ENCODE measurements at regions not wholly inside any gene's neighbourhood (a gene's known extent, or its start where the extent isn't known, plus 50 kb on each side); places are given as distances from the start of the nearest gene placed in this dataset.
"Not testable (repeated sequence)": the region's sequence is repeated elsewhere in the genome, so short reads cannot be mapped to it uniquely, and the experiment has no call there.

DNA sequence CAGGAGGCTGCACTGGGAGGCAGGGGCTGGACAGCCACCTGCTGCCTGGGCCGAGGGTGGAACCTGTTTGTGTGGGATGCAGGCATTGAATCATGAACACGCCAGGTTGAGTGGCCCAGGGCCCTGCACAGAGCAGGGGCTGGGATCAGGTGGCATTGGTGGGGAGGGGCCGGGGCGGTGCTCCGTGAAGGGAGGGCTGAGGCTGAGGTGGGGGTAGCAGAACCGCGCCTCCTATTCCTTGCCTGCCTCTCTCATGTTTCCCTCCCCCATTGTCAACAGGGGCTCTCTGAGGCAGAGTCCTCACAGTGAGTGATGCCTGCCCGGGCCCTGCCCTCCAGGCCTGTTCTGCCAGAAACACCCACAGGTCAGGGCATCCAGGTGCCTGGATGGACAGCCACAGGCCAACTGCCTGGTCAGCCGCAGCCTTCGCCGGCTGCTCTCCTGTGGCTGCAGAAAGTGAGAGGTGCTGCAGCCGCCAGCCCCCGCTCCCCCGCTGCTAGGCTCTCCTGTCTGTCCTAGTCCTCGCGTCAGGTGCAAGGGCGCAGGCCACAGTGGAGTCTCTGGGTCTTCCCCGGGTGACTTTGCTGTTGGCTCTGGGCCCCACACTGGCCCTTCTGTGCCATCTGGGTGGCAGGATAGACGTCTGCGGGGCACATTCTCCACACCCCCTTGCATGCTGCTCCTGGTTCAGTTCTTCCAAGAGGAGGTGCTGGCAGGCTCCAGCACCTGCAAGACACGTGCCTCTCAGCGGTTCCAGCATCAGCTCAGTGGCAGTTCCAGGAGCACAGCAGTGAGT, 79.6 kb upstream of the GOLGA6L4 start:
- not testable (repeated sequence) for H3F3A ChIP-seq (ENCODE audit: insufficient read depth, low read length); H3K79me2 ChIP-seq (ENCODE audit: low read length); H3K4me3 ChIP-seq (ENCODE audit: low read length); H3K9ac ChIP-seq (ENCODE audit: low read length); H3K4me2 ChIP-seq (ENCODE audit: low read depth, low read length); H3K27me3 ChIP-seq (replicated peaks; ENCODE audit: insufficient read depth, low read length); H3K9me3 ChIP-seq (replicated peaks; ENCODE audit: insufficient read depth, low read length); H3K36me3 ChIP-seq (replicated peaks; ENCODE audit: insufficient read depth, low read length); H4K20me1 ChIP-seq (ENCODE audit: insufficient read depth, low read length); DNase-seq; H3K4me1 ChIP-seq (ENCODE audit: low read length); H3K9me2 ChIP-seq (replicated peaks; ENCODE audit: insufficient read depth, low read length); H3K27ac ChIP-seq (ENCODE audit: low read length); H2AFZ ChIP-seq (ENCODE audit: low read length)

- not testable (repeated sequence) for H3K9ac ChIP-seq (ENCODE audit: low read length); H3K27ac ChIP-seq (ENCODE audit: low read length); H3K4me1 ChIP-seq (ENCODE audit: low read length); H3K36me3 ChIP-seq (replicated peaks; ENCODE audit: insufficient read depth, low read length); DNase-seq; H3K9me3 ChIP-seq (replicated peaks; ENCODE audit: insufficient read depth, low read length); H3K9me2 ChIP-seq (replicated peaks; ENCODE audit: insufficient read depth, low read length); H3K4me2 ChIP-seq (ENCODE audit: low read depth, low read length); H3F3A ChIP-seq (ENCODE audit: insufficient read depth, low read length); H3K79me2 ChIP-seq (ENCODE audit: low read length); H3K4me3 ChIP-seq (ENCODE audit: low read length); H3K27me3 ChIP-seq (replicated peaks; ENCODE audit: insufficient read depth, low read length); H4K20me1 ChIP-seq (ENCODE audit: insufficient read depth, low read length); H2AFZ ChIP-seq (ENCODE audit: low read length)
Measured at GRCh38 chr15:84156588-84156840, 79.1 kb upstream of the GOLGA6L4 start.

GRCh38 chr15:84157056-84157632, 78.4 kb upstream of the GOLGA6L4 start:
- H3F3A ChIP-seq (ENCODE audit: insufficient read depth, low read length); H2AFZ ChIP-seq (ENCODE audit: low read length); H3K9ac ChIP-seq (ENCODE audit: low read length); H3K4me1 ChIP-seq (ENCODE audit: low read length); H3K4me3 ChIP-seq (ENCODE audit: low read length); H3K9me3 ChIP-seq (replicated peaks; ENCODE audit: insufficient read depth, low read length); H3K79me2 ChIP-seq (ENCODE audit: low read length); DNase-seq; H3K27ac ChIP-seq (ENCODE audit: low read length); H3K36me3 ChIP-seq (replicated peaks; ENCODE audit: insufficient read depth, low read length); H4K20me1 ChIP-seq (ENCODE audit: insufficient read depth, low read length); H3K9me2 ChIP-seq (replicated peaks; ENCODE audit: insufficient read depth, low read length); H3K4me2 ChIP-seq (ENCODE audit: low read depth, low read length); H3K27me3 ChIP-seq (replicated peaks; ENCODE audit: insufficient read depth, low read length): not testable (repeated sequence)

GRCh38 chr15:84157857-84158256, 77.7 kb upstream of the GOLGA6L4 start:
- H3K79me2 ChIP-seq (ENCODE audit: low read length) = not testable (repeated sequence)

GRCh38 chr15:84159346-84160269, 76.0 kb upstream of the GOLGA6L4 start:
- not testable (repeated sequence) for H3K27ac ChIP-seq (ENCODE audit: low read length); H2AFZ ChIP-seq (ENCODE audit: low read length); H3K4me1 ChIP-seq (ENCODE audit: low read length); H3K4me3 ChIP-seq (ENCODE audit: low read length); H3K4me2 ChIP-seq (ENCODE audit: low read depth, low read length); H3K36me3 ChIP-seq (replicated peaks; ENCODE audit: insufficient read depth, low read length); H3K9ac ChIP-seq (ENCODE audit: low read length); H4K20me1 ChIP-seq (ENCODE audit: insufficient read depth, low read length); H3K27me3 ChIP-seq (replicated peaks; ENCODE audit: insufficient read depth, low read length); H3F3A ChIP-seq (ENCODE audit: insufficient read depth, low read length); H3K79me2 ChIP-seq (ENCODE audit: low read length); H3K9me3 ChIP-seq (replicated peaks; ENCODE audit: insufficient read depth, low read length); DNase-seq; H3K9me2 ChIP-seq (replicated peaks; ENCODE audit: insufficient read depth, low read length)

More at GRCh38 chr15:84157857-84158256, 77.7 kb upstream of the GOLGA6L4 start:
- not testable (repeated sequence) for H3K9me2 ChIP-seq (replicated peaks; ENCODE audit: insufficient read depth, low read length); H3K27ac ChIP-seq (ENCODE audit: low read length); H3K36me3 ChIP-seq (replicated peaks; ENCODE audit: insufficient read depth, low read length); H3K4me1 ChIP-seq (ENCODE audit: low read length); H2AFZ ChIP-seq (ENCODE audit: low read length); H3K9ac ChIP-seq (ENCODE audit: low read length); H3F3A ChIP-seq (ENCODE audit: insufficient read depth, low read length); H3K9me3 ChIP-seq (replicated peaks; ENCODE audit: insufficient read depth, low read length); H3K4me2 ChIP-seq (ENCODE audit: low read depth, low read length); H3K27me3 ChIP-seq (replicated peaks; ENCODE audit: insufficient read depth, low read length); H3K4me3 ChIP-seq (ENCODE audit: low read length); H4K20me1 ChIP-seq (ENCODE audit: insufficient read depth, low read length); DNase-seq

- H3K4me3 ChIP-seq (ENCODE audit: low read length); H3K9ac ChIP-seq (ENCODE audit: low read length); H2AFZ ChIP-seq (ENCODE audit: low read length); H3K9me2 ChIP-seq (replicated peaks; ENCODE audit: insufficient read depth, low read length); H3F3A ChIP-seq (ENCODE audit: insufficient read depth, low read length); H3K9me3 ChIP-seq (replicated peaks; ENCODE audit: insufficient read depth, low read length); H3K4me1 ChIP-seq (ENCODE audit: low read length); H3K36me3 ChIP-seq (replicated peaks; ENCODE audit: insufficient read depth, low read length); H4K20me1 ChIP-seq (ENCODE audit: insufficient read depth, low read length); H3K27me3 ChIP-seq (replicated peaks; ENCODE audit: insufficient read depth, low read length); H3K79me2 ChIP-seq (ENCODE audit: low read length); H3K27ac ChIP-seq (ENCODE audit: low read length); H3K4me2 ChIP-seq (ENCODE audit: low read depth, low read length); DNase-seq: not testable (repeated sequence)
Measured at GRCh38 chr15:84164423-84165292, 70.9 kb upstream of the GOLGA6L4 start.

GRCh38 chr15:84170029-84170428, 65.5 kb upstream of the GOLGA6L4 start:
- H3K79me2 ChIP-seq (ENCODE audit: low read length); H3K4me2 ChIP-seq (ENCODE audit: low read depth, low read length); H3K4me1 ChIP-seq (ENCODE audit: low read length); H3K27ac ChIP-seq (ENCODE audit: low read length); DNase-seq; H3K9ac ChIP-seq (ENCODE audit: low read length); H4K20me1 ChIP-seq (ENCODE audit: insufficient read depth, low read length); H2AFZ ChIP-seq (ENCODE audit: low read length); H3K9me2 ChIP-seq (replicated peaks; ENCODE audit: insufficient read depth, low read length); H3K27me3 ChIP-seq (replicated peaks; ENCODE audit: insufficient read depth, low read length); H3K4me3 ChIP-seq (ENCODE audit: low read length); H3K36me3 ChIP-seq (replicated peaks; ENCODE audit: insufficient read depth, low read length); H3F3A ChIP-seq (ENCODE audit: insufficient read depth, low read length); H3K9me3 ChIP-seq (replicated peaks; ENCODE audit: insufficient read depth, low read length): not testable (repeated sequence)

All from MM.1S (cell line).